Inflammatory macrophage treated with lipopolysaccharide for 4 hours (primary cell): ENCODE measurements at regions not wholly inside any gene's neighbourhood (a gene's known extent, or its start where the extent isn't known, plus 50 kb on each side); places are given as distances from the start of the nearest gene placed in this dataset.

Experiments
- DNase-seq: peaks from one replicate; pipeline ENCODE4 v3.0.0-alpha.2; 2020

DNA sequence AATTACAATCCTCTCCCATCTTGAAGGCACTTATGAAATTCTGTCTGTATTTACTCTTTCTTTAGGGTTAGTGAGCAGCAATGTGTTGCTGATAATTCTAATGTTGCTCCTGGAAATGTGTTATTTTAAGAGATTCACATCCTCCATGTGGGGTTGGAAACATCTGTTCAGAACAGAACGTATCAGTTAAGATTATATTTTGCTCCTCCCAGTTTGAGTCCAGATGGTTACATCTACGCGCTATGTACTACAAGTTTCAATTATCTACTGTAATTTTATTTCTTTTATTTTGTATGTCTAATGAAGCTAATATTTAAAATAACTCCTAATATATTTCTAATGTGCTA lies 250.6 kb upstream of the KLF6 start:
- DNase-seq = no peak

DNA sequence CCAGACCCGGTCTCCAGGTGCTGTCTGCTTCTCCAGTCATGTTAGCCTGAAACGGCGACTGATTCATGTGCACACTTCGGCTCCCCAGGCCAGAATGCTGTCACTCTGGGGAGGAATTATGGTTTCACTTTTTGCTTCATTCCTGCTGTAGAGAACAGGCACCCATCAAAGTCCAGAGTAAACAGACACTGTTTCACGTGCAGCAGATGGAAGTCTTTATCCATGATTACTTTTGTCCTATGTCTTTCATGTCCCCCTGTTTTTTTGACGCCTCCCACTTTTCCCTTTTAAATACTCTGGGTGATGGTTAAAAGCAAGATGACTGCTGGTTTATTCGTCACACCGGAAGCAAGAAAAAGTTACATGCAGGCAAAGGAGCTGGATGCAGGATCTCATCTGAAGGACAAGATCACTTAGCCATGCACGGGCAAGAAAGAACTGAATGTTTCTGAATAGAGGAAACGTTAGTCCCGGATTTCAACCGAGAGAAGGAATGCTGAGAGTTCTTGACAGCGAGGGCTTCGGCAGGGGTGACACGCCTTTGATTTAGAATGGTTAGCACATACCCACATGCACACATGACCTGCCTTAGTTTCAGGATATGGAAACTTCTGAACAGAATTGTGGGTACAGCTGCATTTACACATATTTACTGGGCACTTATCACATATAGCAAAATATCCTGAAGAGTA lies 250.0 kb upstream of the KLF6 start:
- peak; percentile 57 for DNase-seq

GRCh38 chr10:4033341-4033896 lies 248.4 kb upstream of the KLF6 start:
- DNase-seq = peak; percentile 80

- DNase-seq = no peak
Observed at GRCh38 chr10:4029866-4030265, 244.9 kb upstream of the KLF6 start.

DNA sequence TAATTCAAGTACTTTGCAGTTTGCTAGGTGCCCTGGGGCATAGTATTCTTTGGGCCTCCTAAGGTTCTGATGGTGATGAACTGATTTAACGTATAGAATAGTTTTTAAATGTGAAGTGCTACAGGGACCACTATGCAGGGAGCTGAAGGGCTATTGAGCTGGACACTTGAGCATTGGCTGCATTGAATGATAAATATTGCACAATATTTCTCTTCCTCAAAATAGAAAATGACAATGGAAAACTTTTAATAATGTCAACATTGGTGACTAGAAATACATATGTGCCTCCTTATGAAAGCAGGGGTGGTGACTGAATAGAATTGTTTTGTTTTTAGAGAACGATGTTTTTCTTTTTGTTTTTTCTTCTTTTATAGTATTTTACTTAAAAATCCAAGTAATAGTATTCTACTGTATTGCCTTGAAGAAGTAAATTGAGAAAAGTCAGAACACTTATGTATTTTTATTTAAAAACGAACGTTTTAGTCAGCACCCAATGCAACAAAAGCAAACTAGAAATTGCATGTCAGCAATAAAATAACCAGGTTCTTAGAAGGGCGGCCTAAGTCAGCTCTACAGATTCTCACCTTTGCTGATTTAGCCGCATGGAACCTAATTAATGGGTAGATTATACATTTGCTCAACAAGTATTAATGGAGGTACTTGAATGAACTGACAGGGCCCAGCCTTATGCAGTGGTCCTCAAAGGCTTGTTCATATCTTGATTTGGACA lies 244.0 kb upstream of the KLF6 start:
- DNase-seq = peak; percentile 60

DNA sequence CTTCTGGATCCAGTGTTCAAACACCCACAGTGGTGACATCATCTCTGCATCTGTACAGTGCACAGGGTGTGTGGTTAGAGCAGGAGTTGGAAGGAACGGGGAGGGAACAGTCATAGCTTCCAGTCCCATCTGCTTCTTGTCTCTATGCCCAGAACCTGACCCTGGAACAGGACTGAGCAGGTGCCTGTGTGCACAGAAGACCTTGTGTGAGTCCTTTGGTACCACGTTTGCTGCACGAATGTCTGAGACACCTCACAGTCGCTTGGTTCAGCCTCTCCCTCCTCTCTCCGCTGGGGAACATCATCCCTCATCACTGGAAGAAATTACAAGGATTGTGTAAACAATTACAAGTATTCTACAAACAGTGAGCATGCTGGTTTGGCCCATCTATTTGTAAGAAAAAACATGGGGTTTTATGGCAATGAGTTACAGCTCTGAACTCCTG lies 243.0 kb upstream of the KLF6 start:
- DNase-seq = no peak

DNA sequence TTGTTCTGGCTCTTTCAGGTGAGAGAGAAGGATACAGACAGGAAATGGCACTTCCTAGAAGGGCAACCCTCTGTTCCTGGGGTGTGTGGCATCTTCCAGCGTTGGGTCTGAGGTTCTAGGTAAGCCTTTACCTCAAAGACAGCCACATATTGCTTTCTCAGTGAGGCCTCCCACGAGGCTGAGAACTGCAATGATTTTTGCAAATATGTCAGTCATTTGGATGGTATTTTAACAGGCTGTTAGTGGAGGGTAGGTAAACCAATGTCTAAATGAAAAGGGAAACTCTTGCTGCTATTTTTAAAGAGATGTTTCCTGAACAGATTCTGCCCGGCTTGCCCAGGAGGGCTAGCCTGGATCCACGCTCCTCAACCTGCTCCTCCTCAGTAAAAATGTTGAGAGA lies 240.3 kb upstream of the KLF6 start:
- DNase-seq = no peak

GRCh38 chr10:4024516-4025245 lies 239.7 kb upstream of the KLF6 start:
- DNase-seq = no peak

GRCh38 chr10:4024027-4024426 lies 239.0 kb upstream of the KLF6 start:
- no peak for DNase-seq

- DNase-seq = no peak
Observed at GRCh38 chr10:4022473-4022872, 237.5 kb upstream of the KLF6 start.

DNA sequence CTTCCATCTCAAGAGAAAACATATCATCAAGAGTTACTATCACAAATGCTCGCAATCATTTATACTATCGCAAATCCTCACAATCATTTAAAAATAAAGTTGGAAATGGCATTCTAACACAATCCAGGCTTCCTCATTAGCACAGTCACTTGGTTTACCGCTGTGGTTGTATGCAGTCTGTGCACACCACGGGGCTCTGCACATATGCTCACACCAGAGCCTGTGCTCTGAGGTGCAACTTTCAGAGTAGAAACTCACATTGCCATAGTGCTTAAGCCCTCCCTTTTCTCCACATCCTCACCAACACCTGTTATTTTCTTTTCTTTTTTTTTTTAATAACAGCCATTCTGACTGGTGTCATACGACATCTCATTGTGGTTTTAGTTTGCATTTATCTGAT lies 235.6 kb upstream of the KLF6 start:
- DNase-seq = no peak

DNA sequence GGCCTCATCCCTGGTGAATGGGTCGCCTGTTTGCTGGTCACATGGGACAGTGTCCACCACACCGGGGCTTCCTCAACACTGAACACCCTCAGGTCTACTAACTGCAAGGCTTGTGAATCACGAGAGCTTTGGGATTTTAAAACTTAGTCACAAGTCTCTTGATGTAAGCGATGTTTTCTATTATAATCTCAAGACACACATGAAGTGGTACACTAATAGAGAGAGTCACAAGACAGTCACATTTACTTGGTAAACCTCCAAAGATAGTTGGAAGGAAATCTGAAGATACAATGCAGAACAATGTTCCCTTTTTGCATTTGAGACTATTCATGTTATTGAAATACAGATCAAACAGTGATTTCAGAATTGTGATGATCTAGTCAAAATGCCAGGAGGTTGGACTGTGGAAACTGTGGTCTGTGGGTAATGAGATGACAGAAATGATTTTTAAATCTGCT lies 233.1 kb upstream of the KLF6 start:
- peak; percentile 74 for DNase-seq

GRCh38 chr10:4017336-4017735 lies 232.3 kb upstream of the KLF6 start:
- no peak for DNase-seq

DNA sequence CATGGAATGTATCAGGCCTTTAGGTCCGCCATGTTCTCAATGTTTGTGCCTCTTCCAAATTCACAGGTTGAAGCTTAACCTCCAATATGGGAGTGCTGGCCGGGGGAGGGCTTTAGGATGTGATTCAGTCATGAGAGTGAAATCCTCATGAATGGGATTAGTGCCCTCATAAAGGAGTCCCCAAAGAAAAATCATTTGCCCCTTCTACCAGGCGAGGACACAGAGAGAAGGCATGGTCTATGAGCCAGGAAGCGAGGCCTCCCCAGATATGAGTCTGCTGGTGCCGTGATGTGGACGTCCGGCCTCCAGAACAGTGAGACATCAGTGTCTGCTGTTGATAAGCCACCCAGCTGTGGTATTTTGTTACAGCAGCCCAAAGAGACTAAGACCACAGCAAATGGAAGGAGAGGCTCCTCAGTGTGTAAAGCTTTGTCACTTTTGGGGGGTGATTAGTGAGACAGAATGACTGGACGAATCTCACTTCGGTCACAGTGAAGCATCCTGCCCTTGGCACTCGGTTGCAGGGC lies 231.3 kb upstream of the KLF6 start:
- DNase-seq = no peak

DNA sequence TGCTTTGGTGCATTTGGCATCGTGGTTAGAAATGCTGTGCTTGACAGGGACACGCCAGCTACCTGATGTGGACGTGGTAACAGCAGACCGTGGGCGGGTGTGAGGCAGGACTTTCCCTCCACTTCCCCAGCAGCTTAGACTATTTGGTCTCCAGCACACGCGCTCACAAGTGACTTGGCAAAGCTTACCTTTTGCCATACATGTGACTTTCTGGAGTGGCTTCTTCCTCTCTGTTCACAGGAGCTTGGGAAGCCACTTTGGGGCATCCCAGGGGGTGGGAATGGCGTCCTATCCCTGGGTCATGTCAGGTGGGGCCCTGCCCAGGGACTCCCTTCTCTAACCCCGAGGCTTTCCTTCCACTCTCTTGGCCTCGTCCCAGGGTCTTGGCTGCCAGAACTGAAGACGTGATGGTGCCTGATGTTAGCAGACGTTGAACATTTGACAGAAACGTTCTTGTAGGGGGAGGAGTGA lies 228.7 kb upstream of the KLF6 start:
- DNase-seq = peak; percentile 63

- no peak for DNase-seq
Observed at GRCh38 chr10:4012848-4013247, 227.8 kb upstream of the KLF6 start.

DNA sequence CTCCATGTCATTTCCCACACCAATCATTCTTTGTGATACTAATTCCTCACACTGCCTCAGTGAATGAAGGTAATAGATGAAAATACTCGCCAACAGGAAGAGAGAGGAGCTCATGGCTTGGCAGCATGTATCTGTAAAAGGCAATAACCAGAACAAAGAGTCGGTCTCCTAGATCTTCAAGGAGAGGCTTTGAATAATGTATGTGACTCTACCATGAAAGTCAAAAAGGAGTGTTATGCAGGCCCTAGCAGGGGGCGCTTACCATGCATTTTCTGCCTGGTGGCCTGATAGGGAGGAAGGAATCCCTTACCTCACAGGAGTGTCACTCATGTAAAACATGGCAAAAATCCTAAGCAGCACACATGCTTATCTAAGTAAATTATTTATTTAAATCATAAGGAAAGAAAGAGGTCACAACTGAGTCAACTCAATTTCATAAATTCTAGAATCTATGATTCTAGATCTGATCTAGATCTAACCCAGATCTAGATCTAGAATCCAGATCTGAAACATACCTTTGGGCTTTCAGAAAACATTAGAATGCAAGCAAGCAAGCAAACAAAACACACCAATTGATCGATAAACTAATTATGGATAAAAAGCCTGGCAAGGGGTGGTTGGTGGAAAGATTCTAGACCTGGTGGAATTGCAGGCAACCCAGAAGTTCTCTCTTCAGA lies 226.3 kb upstream of the KLF6 start:
- no peak for DNase-seq

GRCh38 chr10:4008676-4009382 lies 223.8 kb upstream of the KLF6 start:
- DNase-seq = no peak

DNA sequence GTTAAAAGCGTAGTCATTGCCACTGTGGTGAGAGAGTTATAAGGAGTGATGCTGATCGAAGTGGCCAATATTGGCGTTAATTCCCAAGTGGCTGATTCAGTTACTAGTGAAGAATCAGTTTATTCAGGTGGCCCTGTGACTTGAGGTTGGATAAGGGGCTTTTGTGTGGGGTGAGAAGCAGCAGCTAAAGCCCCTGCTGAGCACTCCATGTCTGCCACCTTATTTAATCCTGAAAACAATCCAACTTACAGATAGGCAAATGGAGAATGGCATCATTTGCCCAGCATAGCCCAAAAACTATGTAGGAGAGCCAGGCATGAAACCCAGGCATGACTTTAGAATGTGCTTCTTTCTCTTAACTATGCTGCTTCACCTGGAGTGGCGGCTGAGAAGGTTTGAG lies 222.8 kb upstream of the KLF6 start:
- DNase-seq = no peak

GRCh38 chr10:4006858-4007257 lies 221.8 kb upstream of the KLF6 start:
- no peak for DNase-seq

- DNase-seq = peak; percentile 90
Observed at GRCh38 chr10:4006051-4006450, 221.0 kb upstream of the KLF6 start.

DNA sequence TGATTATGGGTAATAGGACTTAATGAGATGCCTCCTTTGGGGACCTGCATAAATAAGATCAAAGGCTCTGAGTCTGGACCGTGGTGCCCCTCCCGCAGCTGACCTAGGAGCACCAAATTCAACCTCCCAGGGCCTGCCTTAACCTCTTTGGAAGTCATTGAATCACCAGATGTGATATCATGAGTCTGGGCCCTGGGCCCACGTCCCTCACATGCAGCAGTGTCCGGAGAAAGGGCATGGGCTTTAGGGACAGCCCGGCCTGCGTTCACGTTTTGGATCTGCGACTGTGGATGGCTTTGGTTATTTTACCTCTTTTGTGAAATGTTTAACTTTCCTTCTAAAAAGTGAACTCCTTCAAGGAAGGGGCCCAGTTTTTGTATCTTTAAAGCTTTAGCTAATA lies 220.0 kb upstream of the KLF6 start:
- DNase-seq = no peak
